ENCODE measurements at regions not wholly inside any gene's neighbourhood (a gene's known extent, or its start where the extent isn't known, plus 50 kb on each side); places are given as distances from the start of the nearest gene placed in this dataset.

DNA sequence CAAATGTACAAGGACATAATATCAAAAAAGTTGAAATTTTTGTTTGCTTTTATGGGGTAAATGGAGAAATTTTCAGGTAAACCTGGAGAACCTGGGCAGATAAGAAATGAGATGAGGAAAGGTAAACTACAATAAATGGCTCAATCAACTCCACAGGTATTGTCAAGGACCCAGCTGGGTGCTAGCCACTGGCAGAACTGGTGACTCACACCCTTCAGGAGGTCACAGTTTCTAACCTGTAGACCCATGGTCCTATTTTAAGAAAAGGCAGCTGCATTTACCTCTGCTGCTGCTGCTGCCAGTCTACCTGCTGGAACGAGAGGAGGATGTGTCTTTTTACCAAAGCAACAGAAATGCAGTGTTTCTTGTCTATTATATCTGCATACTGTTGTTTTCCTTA, 226.6 kb downstream of the ALG10B start:
- Histone ChIP-seq H3K27ac (ENCODE audit: low read depth, low read length) (no peak overlapping the region), H3K36me3 (ENCODE audit: control insufficient read depth, insufficient read depth, low read length) (no peaks in the 10 kb centered on the region), H3K18ac (ENCODE audit: low read length) (no peak overlapping the region), H3K23ac (ENCODE audit: low read length) (no peak overlapping the region), H3K4me3 (ENCODE audit: low read length) (no peak overlapping the region), H3K4ac (ENCODE audit: low read depth, low read length) (no peak overlapping the region), H3K79me1 (ENCODE audit: low read length) (no peaks in the 10 kb centered on the region), H2BK120ac (ENCODE audit: low read depth, low read length) (no peak overlapping the region), H4K5ac (ENCODE audit: low read length) (no peak overlapping the region), H3K27me3 (ENCODE audit: insufficient read depth, low read length, poor library complexity) (no peaks in the 10 kb centered on the region), H3K56ac (ENCODE audit: low read length) (no peak overlapping the region), H3K4me2 (ENCODE audit: low read length) (no peak overlapping the region), H2AK5ac (ENCODE audit: low read length) (no peak overlapping the region), H3K79me2 (ENCODE audit: control insufficient read depth, insufficient read depth, low read length) (no peaks in the 10 kb centered on the region), H2BK15ac (replicated peaks; ENCODE audit: low read depth) (no peak overlapping the region), H3K4me1 (ENCODE audit: control insufficient read depth, low read depth, low read length) (peaks cover 4% of the 10 kb centered on the region), H4K8ac (ENCODE audit: low read depth, low read length) (no peak overlapping the region), H3K9ac (ENCODE audit: low read length) (no peak overlapping the region), H2BK5ac (ENCODE audit: low read length) (no peak overlapping the region)
- DNase-seq: peak; percentile 77
- WGBS (ENCODE audit: extremely low coverage, insufficient coverage, low lambda C conversion rate): no CpG with 5 or more reads among the region's 1 CpG

GRCh38 chr12:38544330-38545066, 227.9 kb downstream of the ALG10B start:
- H3K79me2 ChIP-seq (ENCODE audit: control insufficient read depth, insufficient read depth, low read length): no peaks in the 10 kb centered on the region
- no peak overlapping the region for H3K27ac ChIP-seq (ENCODE audit: low read depth, low read length)
- no peak overlapping the region for H2BK5ac ChIP-seq (ENCODE audit: low read length)
- peak overlapping the region; percentile 3 for H4K5ac ChIP-seq (ENCODE audit: low read length)
- WGBS (ENCODE audit: extremely low coverage, insufficient coverage, low lambda C conversion rate): no CpG with 5 or more reads among the region's 5 CpGs
- no peak overlapping the region for H3K9ac ChIP-seq (ENCODE audit: low read length)
- no peaks in the 10 kb centered on the region for H3K36me3 ChIP-seq (ENCODE audit: control insufficient read depth, insufficient read depth, low read length)
- no peak overlapping the region for H3K4ac ChIP-seq (ENCODE audit: low read depth, low read length)
- H2AK5ac ChIP-seq (ENCODE audit: low read length): no peak overlapping the region
- no peak overlapping the region for H4K8ac ChIP-seq (ENCODE audit: low read depth, low read length)
- no peak overlapping the region for H3K4me2 ChIP-seq (ENCODE audit: low read length)
- peak overlapping the region; percentile 51 for H3K56ac ChIP-seq (ENCODE audit: low read length)
- H3K4me1 ChIP-seq (ENCODE audit: control insufficient read depth, low read depth, low read length): peaks cover 4% of the 10 kb centered on the region
- H2BK15ac ChIP-seq (replicated peaks; ENCODE audit: low read depth): no peak overlapping the region
- no peak overlapping the region for H2BK120ac ChIP-seq (ENCODE audit: low read depth, low read length)
- no peak overlapping the region for H3K23ac ChIP-seq (ENCODE audit: low read length)
- peak; percentile 70 for DNase-seq
- no peak overlapping the region for H3K4me3 ChIP-seq (ENCODE audit: low read length)
- H3K27me3 ChIP-seq (ENCODE audit: insufficient read depth, low read length, poor library complexity): no peaks in the 10 kb centered on the region
- H3K18ac ChIP-seq (ENCODE audit: low read length): no peak overlapping the region
- H3K79me1 ChIP-seq (ENCODE audit: low read length): no peaks in the 10 kb centered on the region

DNA sequence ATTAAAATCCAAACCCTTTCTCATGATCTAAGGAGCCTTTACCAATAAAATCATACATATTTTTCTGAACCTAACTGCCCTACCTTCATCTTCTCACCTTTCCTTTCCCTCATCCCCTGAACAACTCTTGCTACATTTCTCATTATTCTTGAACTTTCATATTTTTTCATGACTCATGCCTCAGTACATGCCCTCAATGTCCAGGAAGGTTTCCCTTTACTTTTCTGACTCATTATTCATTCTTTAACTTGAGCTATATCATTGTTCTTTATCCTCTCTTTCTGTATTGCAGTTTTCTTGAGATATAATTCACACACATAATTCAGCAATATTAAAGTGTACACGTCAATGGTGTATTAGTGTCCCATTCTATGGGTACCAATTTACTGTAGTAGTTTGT, 231.0 kb downstream of the ALG10B start:
- no peak overlapping the region for H2BK120ac ChIP-seq (ENCODE audit: low read depth, low read length)
- no peak overlapping the region for H3K4ac ChIP-seq (ENCODE audit: low read depth, low read length)
- no peak overlapping the region for H3K23ac ChIP-seq (ENCODE audit: low read length)
- no peaks in the 10 kb centered on the region for H3K79me2 ChIP-seq (ENCODE audit: control insufficient read depth, insufficient read depth, low read length)
- H4K8ac ChIP-seq (ENCODE audit: low read depth, low read length): no peak overlapping the region
- H2BK15ac ChIP-seq (replicated peaks; ENCODE audit: low read depth): no peak overlapping the region
- H3K4me3 ChIP-seq (ENCODE audit: low read length): no peak overlapping the region
- H3K56ac ChIP-seq (ENCODE audit: low read length): no peak overlapping the region
- H2BK5ac ChIP-seq (ENCODE audit: low read length): no peak overlapping the region
- H3K79me1 ChIP-seq (ENCODE audit: low read length): no peaks in the 10 kb centered on the region
- H3K4me1 ChIP-seq (ENCODE audit: control insufficient read depth, low read depth, low read length): peaks cover 4% of the 10 kb centered on the region
- no peak for DNase-seq
- no peak overlapping the region for H4K5ac ChIP-seq (ENCODE audit: low read length)
- no peaks in the 10 kb centered on the region for H3K36me3 ChIP-seq (ENCODE audit: control insufficient read depth, insufficient read depth, low read length)
- no peak overlapping the region for H2AK5ac ChIP-seq (ENCODE audit: low read length)
- H3K4me2 ChIP-seq (ENCODE audit: low read length): no peak overlapping the region
- WGBS (ENCODE audit: extremely low coverage, insufficient coverage, low lambda C conversion rate): no CpG with 5 or more reads among the region's 1 CpG
- no peak overlapping the region for H3K9ac ChIP-seq (ENCODE audit: low read length)
- no peak overlapping the region for H3K27ac ChIP-seq (ENCODE audit: low read depth, low read length)
- no peak overlapping the region for H3K18ac ChIP-seq (ENCODE audit: low read length)
- H3K27me3 ChIP-seq (ENCODE audit: insufficient read depth, low read length, poor library complexity): no peaks in the 10 kb centered on the region

- H3K4me2 ChIP-seq (ENCODE audit: low read length): no peak overlapping the region
- no peak overlapping the region for H2BK120ac ChIP-seq (ENCODE audit: low read depth, low read length)
- H3K36me3 ChIP-seq (ENCODE audit: control insufficient read depth, insufficient read depth, low read length): no peaks in the 10 kb centered on the region
- no peak overlapping the region for H2BK15ac ChIP-seq (replicated peaks; ENCODE audit: low read depth)
- no peak overlapping the region for H3K9ac ChIP-seq (ENCODE audit: low read length)
- no peaks in the 10 kb centered on the region for H3K4me1 ChIP-seq (ENCODE audit: control insufficient read depth, low read depth, low read length)
- no peak overlapping the region for H3K56ac ChIP-seq (ENCODE audit: low read length)
- H3K79me2 ChIP-seq (ENCODE audit: control insufficient read depth, insufficient read depth, low read length): no peaks in the 10 kb centered on the region
- no peak overlapping the region for H2AK5ac ChIP-seq (ENCODE audit: low read length)
- peak; percentile 37 for DNase-seq
- no peak overlapping the region for H3K18ac ChIP-seq (ENCODE audit: low read length)
- H4K5ac ChIP-seq (ENCODE audit: low read length): no peak overlapping the region
- H3K4me3 ChIP-seq (ENCODE audit: low read length): no peak overlapping the region
- H2BK5ac ChIP-seq (ENCODE audit: low read length): no peak overlapping the region
- no peak overlapping the region for H3K27ac ChIP-seq (ENCODE audit: low read depth, low read length)
- no peaks in the 10 kb centered on the region for H3K79me1 ChIP-seq (ENCODE audit: low read length)
- H3K27me3 ChIP-seq (ENCODE audit: insufficient read depth, low read length, poor library complexity): no peaks in the 10 kb centered on the region
- no peak overlapping the region for H4K8ac ChIP-seq (ENCODE audit: low read depth, low read length)
- no peak overlapping the region for H3K23ac ChIP-seq (ENCODE audit: low read length)
- H3K4ac ChIP-seq (ENCODE audit: low read depth, low read length): no peak overlapping the region
- no CpG with 5 or more reads among the region's 5 CpGs for WGBS (ENCODE audit: extremely low coverage, insufficient coverage, low lambda C conversion rate)
Observed at GRCh38 chr12:38555620-38556591, 239.3 kb downstream of the ALG10B start.

DNA sequence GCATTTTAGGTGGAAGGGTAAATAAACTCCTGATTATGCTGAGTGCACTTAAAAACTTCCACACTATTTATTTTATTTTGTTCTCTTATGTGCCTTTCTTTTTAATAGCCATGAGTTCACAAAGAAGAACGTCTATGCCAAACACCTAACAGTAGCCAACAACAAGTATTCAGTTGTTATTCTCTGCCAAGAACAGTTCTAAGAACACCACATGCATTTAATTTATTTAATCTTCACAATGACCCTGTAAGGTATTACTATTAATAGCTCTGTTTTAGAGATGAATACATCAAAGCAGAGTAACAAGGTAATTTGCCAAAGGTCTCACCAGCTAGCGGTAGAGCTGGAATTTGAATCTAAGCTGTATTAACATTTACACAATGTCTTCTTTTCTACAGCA, 240.1 kb downstream of the ALG10B start:
- no peak overlapping the region for H3K4me3 ChIP-seq (ENCODE audit: low read length)
- H3K4ac ChIP-seq (ENCODE audit: low read depth, low read length): no peak overlapping the region
- H4K5ac ChIP-seq (ENCODE audit: low read length): no peak overlapping the region
- H3K27ac ChIP-seq (ENCODE audit: low read depth, low read length): no peak overlapping the region
- H3K9ac ChIP-seq (ENCODE audit: low read length): no peak overlapping the region
- H3K4me2 ChIP-seq (ENCODE audit: low read length): no peak overlapping the region
- no peaks in the 10 kb centered on the region for H3K79me1 ChIP-seq (ENCODE audit: low read length)
- no peak overlapping the region for H2BK5ac ChIP-seq (ENCODE audit: low read length)
- H3K27me3 ChIP-seq (ENCODE audit: insufficient read depth, low read length, poor library complexity): no peaks in the 10 kb centered on the region
- no peak overlapping the region for H3K56ac ChIP-seq (ENCODE audit: low read length)
- H3K23ac ChIP-seq (ENCODE audit: low read length): no peak overlapping the region
- no peaks in the 10 kb centered on the region for H3K4me1 ChIP-seq (ENCODE audit: control insufficient read depth, low read depth, low read length)
- no CpG with 5 or more reads among the region's 2 CpGs for WGBS (ENCODE audit: extremely low coverage, insufficient coverage, low lambda C conversion rate)
- no peak overlapping the region for H3K18ac ChIP-seq (ENCODE audit: low read length)
- DNase-seq: no peak
- no peak overlapping the region for H2BK15ac ChIP-seq (replicated peaks; ENCODE audit: low read depth)
- no peaks in the 10 kb centered on the region for H3K79me2 ChIP-seq (ENCODE audit: control insufficient read depth, insufficient read depth, low read length)
- no peak overlapping the region for H4K8ac ChIP-seq (ENCODE audit: low read depth, low read length)
- H2AK5ac ChIP-seq (ENCODE audit: low read length): no peak overlapping the region
- no peaks in the 10 kb centered on the region for H3K36me3 ChIP-seq (ENCODE audit: control insufficient read depth, insufficient read depth, low read length)
- H2BK120ac ChIP-seq (ENCODE audit: low read depth, low read length): no peak overlapping the region
